Liver (tissue), 3 donors: ENCODE measurements at regions not wholly inside any gene's neighbourhood (a gene's known extent, or its start where the extent isn't known, plus 50 kb on each side); places are given as distances from the start of the nearest gene placed in this dataset.

Experiments
- EGR1 ChIP-seq, 2 donors: IDR thresholded peaks; 2 replicates each; pipeline ENCODE4 v1.6.1; 2016 to 2018; ENCODE audit warnings: antibody characterized with exemption in 2 of 2, low read depth in 2 of 2
- FOXA1 ChIP-seq: IDR thresholded peaks from 2 replicates; pipeline ENCODE4 v1.6.1; 2016; ENCODE audit warnings: antibody characterized with exemption
- GABPA ChIP-seq, 2 donors: IDR thresholded peaks in 1 of 2; conservative IDR thresholded peaks in 1 of 2; 2 replicates each; pipeline ENCODE4 v1.6.1; 2016; ENCODE audit warnings: antibody characterized with exemption in 2 of 2, mild to moderate bottlenecking in 1 of 2, moderate library complexity in 1 of 2
- HNF4G ChIP-seq: IDR thresholded peaks from 2 replicates; pipeline ENCODE4 v1.6.1; 2016; ENCODE audit warnings: antibody characterized with exemption
- JUND ChIP-seq, 2 donors: IDR thresholded peaks; 2 replicates each; pipeline ENCODE4 v1.6.1; 2016; ENCODE audit warnings: antibody characterized with exemption in 2 of 2
- MAX ChIP-seq: IDR thresholded peaks from 2 replicates; pipeline ENCODE4 v1.6.1; 2016; ENCODE audit warnings: antibody characterized with exemption
- RAD21 ChIP-seq, 2 donors: IDR thresholded peaks; 2 replicates each; pipeline ENCODE4 v1.6.1; 2016; ENCODE audit warnings: antibody characterized with exemption in 2 of 2, mild to moderate bottlenecking in 2 of 2
- SP1 ChIP-seq: IDR thresholded peaks from 2 replicates; pipeline ENCODE4 v1.6.1; 2018; ENCODE audit warnings: antibody characterized with exemption, mild to moderate bottlenecking
- TAF1 ChIP-seq: conservative IDR thresholded peaks from 2 replicates; pipeline ENCODE4 v1.6.1; 2016; ENCODE audit warnings: antibody characterized with exemption, mild to moderate bottlenecking
- ZBTB33 ChIP-seq: IDR thresholded peaks from 2 replicates; pipeline ENCODE4 v1.6.1; 2016; ENCODE audit warnings: antibody characterized with exemption
- TF ChIP-seq, protein P1 (sequence below): fragments of 150-350 bp; IDR thresholded peaks from 2 replicates; pipeline ENCODE4 v1.5.1; 2017; ENCODE audit warnings: improper control_type of control experiment, low read depth, low read length; ENCODE audit not compliant: missing input control
- TF ChIP-seq, protein P2 (sequence below): IDR thresholded peaks from 2 replicates; pipeline ENCODE4 v1.6.1; 2016; ENCODE audit warnings: antibody characterized with exemption, mild to moderate bottlenecking
- donor health status: healthy.
- donor health status: healthy.

DNA sequence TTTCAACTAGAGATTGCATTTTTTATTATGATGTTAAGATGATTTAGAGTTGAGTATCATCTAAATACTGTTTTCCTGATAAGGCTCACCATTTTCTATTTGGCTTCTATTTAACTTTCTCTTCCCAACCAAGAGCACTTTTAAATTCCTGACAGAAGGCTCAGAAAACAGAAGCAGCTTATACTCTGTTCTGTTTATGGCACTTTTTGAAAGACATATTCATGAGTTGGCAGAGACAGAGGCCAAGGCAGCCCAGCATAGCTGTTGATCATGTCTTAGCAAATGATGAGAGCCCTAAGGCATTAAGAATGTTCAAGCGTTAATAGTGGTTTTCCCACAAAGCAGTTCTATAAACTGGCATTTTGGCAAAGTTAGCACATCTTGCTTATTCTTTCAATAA is 330.3 kb downstream of the TRAM1L1 start:
- TF ChIP-seq, protein P1, sequence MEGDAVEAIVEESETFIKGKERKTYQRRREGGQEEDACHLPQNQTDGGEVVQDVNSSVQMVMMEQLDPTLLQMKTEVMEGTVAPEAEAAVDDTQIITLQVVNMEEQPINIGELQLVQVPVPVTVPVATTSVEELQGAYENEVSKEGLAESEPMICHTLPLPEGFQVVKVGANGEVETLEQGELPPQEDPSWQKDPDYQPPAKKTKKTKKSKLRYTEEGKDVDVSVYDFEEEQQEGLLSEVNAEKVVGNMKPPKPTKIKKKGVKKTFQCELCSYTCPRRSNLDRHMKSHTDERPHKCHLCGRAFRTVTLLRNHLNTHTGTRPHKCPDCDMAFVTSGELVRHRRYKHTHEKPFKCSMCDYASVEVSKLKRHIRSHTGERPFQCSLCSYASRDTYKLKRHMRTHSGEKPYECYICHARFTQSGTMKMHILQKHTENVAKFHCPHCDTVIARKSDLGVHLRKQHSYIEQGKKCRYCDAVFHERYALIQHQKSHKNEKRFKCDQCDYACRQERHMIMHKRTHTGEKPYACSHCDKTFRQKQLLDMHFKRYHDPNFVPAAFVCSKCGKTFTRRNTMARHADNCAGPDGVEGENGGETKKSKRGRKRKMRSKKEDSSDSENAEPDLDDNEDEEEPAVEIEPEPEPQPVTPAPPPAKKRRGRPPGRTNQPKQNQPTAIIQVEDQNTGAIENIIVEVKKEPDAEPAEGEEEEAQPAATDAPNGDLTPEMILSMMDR = no peak
- no peak for TF ChIP-seq MAX
- TF ChIP-seq, protein P2, sequence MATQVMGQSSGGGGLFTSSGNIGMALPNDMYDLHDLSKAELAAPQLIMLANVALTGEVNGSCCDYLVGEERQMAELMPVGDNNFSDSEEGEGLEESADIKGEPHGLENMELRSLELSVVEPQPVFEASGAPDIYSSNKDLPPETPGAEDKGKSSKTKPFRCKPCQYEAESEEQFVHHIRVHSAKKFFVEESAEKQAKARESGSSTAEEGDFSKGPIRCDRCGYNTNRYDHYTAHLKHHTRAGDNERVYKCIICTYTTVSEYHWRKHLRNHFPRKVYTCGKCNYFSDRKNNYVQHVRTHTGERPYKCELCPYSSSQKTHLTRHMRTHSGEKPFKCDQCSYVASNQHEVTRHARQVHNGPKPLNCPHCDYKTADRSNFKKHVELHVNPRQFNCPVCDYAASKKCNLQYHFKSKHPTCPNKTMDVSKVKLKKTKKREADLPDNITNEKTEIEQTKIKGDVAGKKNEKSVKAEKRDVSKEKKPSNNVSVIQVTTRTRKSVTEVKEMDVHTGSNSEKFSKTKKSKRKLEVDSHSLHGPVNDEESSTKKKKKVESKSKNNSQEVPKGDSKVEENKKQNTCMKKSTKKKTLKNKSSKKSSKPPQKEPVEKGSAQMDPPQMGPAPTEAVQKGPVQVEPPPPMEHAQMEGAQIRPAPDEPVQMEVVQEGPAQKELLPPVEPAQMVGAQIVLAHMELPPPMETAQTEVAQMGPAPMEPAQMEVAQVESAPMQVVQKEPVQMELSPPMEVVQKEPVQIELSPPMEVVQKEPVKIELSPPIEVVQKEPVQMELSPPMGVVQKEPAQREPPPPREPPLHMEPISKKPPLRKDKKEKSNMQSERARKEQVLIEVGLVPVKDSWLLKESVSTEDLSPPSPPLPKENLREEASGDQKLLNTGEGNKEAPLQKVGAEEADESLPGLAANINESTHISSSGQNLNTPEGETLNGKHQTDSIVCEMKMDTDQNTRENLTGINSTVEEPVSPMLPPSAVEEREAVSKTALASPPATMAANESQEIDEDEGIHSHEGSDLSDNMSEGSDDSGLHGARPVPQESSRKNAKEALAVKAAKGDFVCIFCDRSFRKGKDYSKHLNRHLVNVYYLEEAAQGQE = no peak
- no peak for TF ChIP-seq SP1
- TF ChIP-seq RAD21 (IDR thresholded peaks at IDR 0.05) = no peak
- no peak for TF ChIP-seq GABPA (IDR thresholded peaks at IDR 0.05 in 1 of 2, conservative IDR thresholded peaks at IDR 0.05 in 1 of 2)
- TF ChIP-seq HNF4G = no peak
- TF ChIP-seq TAF1 = no peak
- no peak for TF ChIP-seq ZBTB33
- no peak for TF ChIP-seq EGR1 (IDR thresholded peaks at IDR 0.05; ENCODE audit: low read depth in 2 of 2)
- no peak for TF ChIP-seq JUND (IDR thresholded peaks at IDR 0.05)
- no peak for TF ChIP-seq FOXA1
